ENCODE measurements at regions not wholly inside any gene's neighbourhood (a gene's known extent, or its start where the extent isn't known, plus 50 kb on each side); places are given as distances from the start of the nearest gene placed in this dataset.

DNA sequence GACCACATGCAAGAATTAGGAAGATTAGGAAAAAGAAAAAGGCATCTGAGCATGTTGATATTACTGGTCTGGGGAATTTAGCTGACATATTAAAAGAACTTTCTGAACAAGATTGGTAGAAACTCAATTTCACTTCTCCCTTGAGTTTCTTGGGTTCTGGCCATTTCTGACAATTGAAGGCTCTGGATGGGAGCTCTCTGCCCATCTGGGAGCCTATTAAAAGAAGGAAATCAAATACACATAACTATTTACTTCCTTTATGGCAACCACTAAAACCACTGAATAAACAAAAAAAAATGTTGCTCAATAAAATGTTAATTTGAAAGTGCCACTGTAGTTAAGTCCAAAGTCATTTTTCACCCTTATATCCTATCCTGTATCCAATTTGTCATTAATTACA lies 216.8 kb upstream of the HNMT start:
- H3K27me3 ChIP-seq (ENCODE audit: control insufficient read depth, insufficient read depth, low read length): no peaks in the 10 kb centered on the region
- H2BK5ac ChIP-seq (ENCODE audit: low read depth, low read length, poor library complexity, severe bottlenecking): no peak overlapping the region
- H2AK5ac ChIP-seq (ENCODE audit: low read depth, low read length): no peak overlapping the region
- no peak overlapping the region for H3K56ac ChIP-seq (ENCODE audit: extremely low read depth, insufficient read depth, low read length)
- DNase-seq: no peak
- no peak overlapping the region for H3K9ac ChIP-seq (ENCODE audit: low read depth, low read length)
- no peaks in the 10 kb centered on the region for H3K36me3 ChIP-seq (ENCODE audit: control insufficient read depth, insufficient read depth, low read length)
- no peak overlapping the region for H3K23ac ChIP-seq (ENCODE audit: low read depth, low read length)
- H4K20me1 ChIP-seq (ENCODE audit: insufficient read depth, low read length): no peaks in the 10 kb centered on the region
- no peak overlapping the region for H4K8ac ChIP-seq (ENCODE audit: low read depth in 2 of 2, low read length in 2 of 2)
- no peak overlapping the region for H3K14ac ChIP-seq (replicated peaks; ENCODE audit: low read depth, low read length)
- intact Hi-C loops (cut with micrococcal nuclease) (no loop called here), dilution Hi-C loops (cut with HindIII; ENCODE audit: low sequenced_read_pairs, unreplicated experiment) (no loop called here), in situ Hi-C loops (cut with MboI; ENCODE audit: low sequenced_read_pairs) (no loop called here)
- ChIA-PET CTCF (no interaction called here), POLR2A (ENCODE audit: unreplicated experiment) (no interaction called here)
- peaks cover 7% of the 10 kb centered on the region for H3K9me3 ChIP-seq (ENCODE audit: control insufficient read depth, insufficient read depth, low read length)
- H4K91ac ChIP-seq (ENCODE audit: insufficient read depth, low read depth, low read length): no peak overlapping the region
- no peaks in the 10 kb centered on the region for H3K4me1 ChIP-seq (ENCODE audit: control insufficient read depth, insufficient read depth, low read length)
- no peak for ATAC-seq (ENCODE audit: low read depth)
- no peak overlapping the region for H2BK15ac ChIP-seq (ENCODE audit: low read depth, low read length)
- no peaks in the 10 kb centered on the region for H3K9me1 ChIP-seq (ENCODE audit: insufficient read depth, low read length)
- H4K5ac ChIP-seq (ENCODE audit: low read depth, low read length): no peak overlapping the region
- H3K4me2 ChIP-seq (ENCODE audit: low read depth, low read length): no peak overlapping the region
- H3K4me3 ChIP-seq (ENCODE audit: insufficient read depth, low read depth, low read length): no peak overlapping the region
- no TSS peak for BruUV-seq (replicated peaks)
- no peak overlapping the region for H2AFZ ChIP-seq (replicated peaks; ENCODE audit: low read length, poor library complexity)
- no peak overlapping the region for H3K27ac ChIP-seq (ENCODE audit: insufficient read depth, low read length)
- H3K18ac ChIP-seq (ENCODE audit: low read depth, low read length): no peak overlapping the region
- H2BK20ac ChIP-seq (ENCODE audit: low read depth, low read length): no peak overlapping the region
- H2BK120ac ChIP-seq (ENCODE audit: low read depth, low read length): no peak overlapping the region
- no peaks in the 10 kb centered on the region for H3K79me1 ChIP-seq (ENCODE audit: low read depth in 1 of 2, low read length in 2 of 2)
- no peak overlapping the region for H3K4ac ChIP-seq (ENCODE audit: low read depth, low read length)
- no peak for TF ChIP-seq MAFK (IDR thresholded peaks at IDR 0.05; ENCODE audit: low read depth, low read length)
- TF ChIP-seq RAD21 (IDR thresholded peaks at IDR 0.05; ENCODE audit: low read length): no peak
- no peak for TF ChIP-seq FOS (IDR thresholded peaks at IDR 0.05; ENCODE audit: low read depth, low read length)
- TF ChIP-seq MAZ (IDR thresholded peaks at IDR 0.05; ENCODE audit: borderline replicate concordance, low read depth, low read length): no peak
- no peak for TF ChIP-seq USF2 (IDR thresholded peaks at IDR 0.05; ENCODE audit: low read depth, low read length)
- TF ChIP-seq CEBPB (IDR thresholded peaks at IDR 0.05; ENCODE audit: low read depth, low read length): no peak
- no peak for TF ChIP-seq NFE2L2 (IDR thresholded peaks at IDR 0.05; ENCODE audit: low read depth, low read length)
- H2AK9ac ChIP-seq (replicated peaks; ENCODE audit: low read depth, low read length, poor library complexity): no peak overlapping the region

All from IMR-90 (cell line).